Lung (tissue), 11 donors: ENCODE measurements at regions not wholly inside any gene's neighbourhood (a gene's known extent, or its start where the extent isn't known, plus 50 kb on each side); places are given as distances from the start of the nearest gene placed in this dataset.

Experiments used
- ATAC-seq: fragments of 200-7000 bp; cut with Tn5 transposase; one replicate; pipeline ENCODE4 v1.9.1; 2020; ENCODE audit warnings: moderate number of reproducible peaks; ENCODE audit not compliant: insufficient read depth, low FRiP score
- DNase-seq, 3 donors: peaks; one replicate each; pipeline ENCODE4 v3.0.0-alpha.2; 2013 to 2017
- H3K27ac ChIP-seq, 2 donors: one replicate each; pipeline ENCODE4 v1.5.1; 2013; ENCODE audit warnings: mild to moderate bottlenecking in 2 of 2, moderate library complexity in 2 of 2, control low read depth in 1 of 2, inconsistent platforms in 1 of 2, low read depth in 1 of 2, low read length in 1 of 2
- H3K27me3 ChIP-seq, 3 donors: one replicate each; pipeline ENCODE4 v1.5.1; 2013; ENCODE audit warnings: low read length in 2 of 3; ENCODE audit not compliant: control insufficient read depth in 3 of 3, insufficient read depth in 3 of 3
- H3K36me3 ChIP-seq, 4 donors: one replicate each; pipeline ENCODE4 v1.5.1; 2013; ENCODE audit warnings: low read length in 4 of 4, mild to moderate bottlenecking in 1 of 4, moderate library complexity in 1 of 4; ENCODE audit not compliant: control insufficient read depth in 4 of 4, insufficient read depth in 4 of 4
- H3K4me1 ChIP-seq, 5 donors: one replicate each; pipeline ENCODE4 v1.5.1; 2013; ENCODE audit warnings: low read length in 5 of 5, mild to moderate bottlenecking in 2 of 5, moderate library complexity in 1 of 5; ENCODE audit not compliant: control insufficient read depth in 5 of 5, insufficient read depth in 5 of 5
- H3K4me3 ChIP-seq: one replicate; pipeline ENCODE4 v1.5.1; 2013; ENCODE audit warnings: mild to moderate bottlenecking, control low read depth, moderate library complexity
- H3K9ac ChIP-seq, 2 donors: one replicate each; pipeline ENCODE4 v1.5.1; 2013; ENCODE audit warnings: low read length in 2 of 2, control low read depth in 1 of 2; ENCODE audit not compliant: insufficient read depth in 1 of 2
- H3K9me3 ChIP-seq, 4 donors: one replicate each; pipeline ENCODE4 v1.5.1; 2013; ENCODE audit warnings: low read length in 3 of 4, mild to moderate bottlenecking in 1 of 4, moderate library complexity in 1 of 4; ENCODE audit not compliant: control insufficient read depth in 4 of 4, insufficient read depth in 3 of 4
- WGBS, 2 donors: extraction: QIAGEN DNeasy Blood & Tissue Kit; methylation state at CpG; one replicate each; pipeline ENCODE4 v1.1.7; 2013; 5-methylcytosine and 5-hydroxymethylcytosine counted together
- TF ChIP-seq, protein P1 (sequence below): IDR thresholded peaks from 2 replicates; pipeline ENCODE4 v1.5.1; 2012; ENCODE audit warnings: mild to moderate bottlenecking; ENCODE audit errors: control extremely low read depth, extremely low read depth
- donor health status: control.
- donor health status: control.
- donor health status: Bipolar disorder and iron deficiency.
- donor health status: healthy.
- donor health status: DM: yes; HTN: yes; CAD: no.

DNA sequence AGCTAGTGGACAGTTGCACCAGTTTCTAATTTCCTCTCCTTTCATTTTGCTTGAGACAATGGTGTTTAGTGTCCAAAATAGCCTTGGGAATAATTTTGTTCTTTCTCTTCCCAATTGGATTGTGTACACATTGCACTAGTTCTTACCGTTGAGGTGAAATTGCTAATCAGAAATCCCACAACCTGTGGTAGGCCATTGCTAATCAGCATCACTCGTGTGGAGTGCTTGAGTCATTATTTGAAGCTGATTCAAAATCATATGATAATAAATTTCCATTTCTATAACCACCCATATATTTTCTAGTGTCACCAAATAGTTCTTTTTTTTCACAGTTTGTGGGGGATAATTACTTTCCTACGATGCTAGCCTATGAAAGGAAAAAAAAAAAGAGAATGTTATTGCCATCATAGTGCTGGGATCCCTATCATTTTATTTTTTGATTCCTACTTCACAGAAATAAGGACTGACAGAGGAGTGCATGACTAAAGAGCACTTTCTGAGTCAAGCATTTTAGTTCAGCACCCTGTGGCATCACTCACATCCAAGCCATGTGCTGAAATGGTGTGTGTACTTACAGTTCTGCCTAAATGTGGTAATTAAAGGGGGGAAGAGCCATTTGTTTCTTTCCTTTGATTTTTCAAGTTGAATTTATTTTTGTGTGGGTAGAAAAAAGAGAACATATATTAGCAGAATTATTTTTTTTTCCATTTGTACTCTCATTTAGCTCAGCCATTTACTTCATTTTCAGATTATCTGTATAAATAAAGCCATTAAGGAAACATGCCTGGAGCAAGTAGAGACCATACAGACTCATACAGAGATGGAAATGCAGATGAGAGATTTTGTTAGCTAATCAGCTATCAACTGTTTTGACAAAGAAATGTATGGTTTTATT, 108.0 kb upstream of the MEIS2 start:
- no peak overlapping the region for H3K27ac ChIP-seq
- no peaks in the 10 kb centered on the region for H3K36me3 ChIP-seq
- H3K4me3 ChIP-seq, result no peak overlapping the region
- no peaks in the 10 kb centered on the region for H3K27me3 ChIP-seq
- H3K9ac ChIP-seq, result no peak overlapping the region
- 78 to 82% methylated on average over 3 of the region's 3 CpGs for WGBS, 2 donors
- DNase-seq, result no peak
- no peak for ATAC-seq
- TF ChIP-seq, protein P1, sequence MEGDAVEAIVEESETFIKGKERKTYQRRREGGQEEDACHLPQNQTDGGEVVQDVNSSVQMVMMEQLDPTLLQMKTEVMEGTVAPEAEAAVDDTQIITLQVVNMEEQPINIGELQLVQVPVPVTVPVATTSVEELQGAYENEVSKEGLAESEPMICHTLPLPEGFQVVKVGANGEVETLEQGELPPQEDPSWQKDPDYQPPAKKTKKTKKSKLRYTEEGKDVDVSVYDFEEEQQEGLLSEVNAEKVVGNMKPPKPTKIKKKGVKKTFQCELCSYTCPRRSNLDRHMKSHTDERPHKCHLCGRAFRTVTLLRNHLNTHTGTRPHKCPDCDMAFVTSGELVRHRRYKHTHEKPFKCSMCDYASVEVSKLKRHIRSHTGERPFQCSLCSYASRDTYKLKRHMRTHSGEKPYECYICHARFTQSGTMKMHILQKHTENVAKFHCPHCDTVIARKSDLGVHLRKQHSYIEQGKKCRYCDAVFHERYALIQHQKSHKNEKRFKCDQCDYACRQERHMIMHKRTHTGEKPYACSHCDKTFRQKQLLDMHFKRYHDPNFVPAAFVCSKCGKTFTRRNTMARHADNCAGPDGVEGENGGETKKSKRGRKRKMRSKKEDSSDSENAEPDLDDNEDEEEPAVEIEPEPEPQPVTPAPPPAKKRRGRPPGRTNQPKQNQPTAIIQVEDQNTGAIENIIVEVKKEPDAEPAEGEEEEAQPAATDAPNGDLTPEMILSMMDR, result no peak
- no peaks in the 10 kb centered on the region for H3K4me1 ChIP-seq
- no peaks in the 10 kb centered on the region for H3K9me3 ChIP-seq

DNA sequence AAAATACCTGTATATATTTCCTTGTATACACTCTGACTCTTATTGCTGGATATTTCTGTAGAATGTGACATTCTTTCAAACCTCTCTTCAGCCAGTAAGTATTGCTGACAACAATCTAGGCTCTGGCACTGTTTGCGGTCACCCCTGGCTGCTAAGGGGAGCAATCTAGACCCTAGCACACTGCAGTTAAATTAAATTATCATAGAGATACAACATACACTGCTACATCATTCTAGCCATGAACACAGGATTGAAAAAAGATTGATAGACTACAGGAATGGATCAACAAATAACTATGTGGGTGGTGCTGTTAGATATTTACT, 108.7 kb upstream of the MEIS2 start:
- no peaks in the 10 kb centered on the region for H3K9me3 ChIP-seq

DNA sequence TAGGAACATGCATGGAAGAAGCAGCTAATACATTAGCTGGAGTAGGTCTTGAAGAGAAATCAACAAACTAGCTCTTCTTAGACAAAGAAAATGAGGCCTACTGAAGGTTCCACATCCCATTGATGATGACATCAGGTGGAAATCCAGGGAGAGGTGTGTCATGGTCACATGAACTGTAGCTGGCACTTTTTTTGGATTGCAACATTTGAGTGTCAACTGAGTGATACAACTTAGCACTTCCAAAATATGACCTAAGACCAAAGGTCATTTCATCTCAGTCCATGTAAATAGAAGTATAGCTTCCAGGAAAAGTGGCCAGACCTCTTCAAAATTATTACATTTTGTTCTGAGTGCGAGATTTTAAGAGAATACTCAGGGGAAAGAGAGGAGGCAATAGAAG, 117.2 kb upstream of the MEIS2 start:
- Histone ChIP-seq H3K9me3 (no peaks in the 10 kb centered on the region), H3K4me3 (no peak overlapping the region), H3K9ac (no peak overlapping the region), H3K27ac (no peak overlapping the region), H3K36me3 (no peaks in the 10 kb centered on the region), H3K27me3 (peaks cover 0 to 3% (median 0%) of the 10 kb centered on the region in 3 donors), H3K4me1 (no peaks in the 10 kb centered on the region)
- 81 to 96% methylated on average over 1 of the region's 1 CpG for WGBS, 2 donors
- DNase-seq (no peak), ATAC-seq (no peak)
- TF ChIP-seq, protein P1, result no peak

More for the DNA sequence above, 108.7 kb upstream of the MEIS2 start:
- no peaks in the 10 kb centered on the region for H3K36me3 ChIP-seq
- ATAC-seq, result no peak
- H3K27ac ChIP-seq, result no peak overlapping the region
- WGBS, 2 donors, result 95 to 100% methylated on average over 1 of the region's 1 CpG
- H3K4me3 ChIP-seq, result no peak overlapping the region
- no peak for DNase-seq
- H3K4me1 ChIP-seq, result no peaks in the 10 kb centered on the region
- no peak overlapping the region for H3K9ac ChIP-seq
- TF ChIP-seq, protein P1, result no peak
- H3K27me3 ChIP-seq, result no peaks in the 10 kb centered on the region
